ENCODE measurements at regions not wholly inside any gene's neighbourhood (a gene's known extent, or its start where the extent isn't known, plus 50 kb on each side); places are given as distances from the start of the nearest gene placed in this dataset.

GRCh38 chr3:148500881-148501280, 196.8 kb upstream of the AGTR1 start:
- TF ChIP-seq CTCF (IDR thresholded peaks at IDR 0.05) (no peak), POLR2AphosphoS5 (IDR thresholded peaks at IDR 0.05; ENCODE audit: insufficient read depth in 1 of 2, low read depth in 1 of 2) (no peak), POLR2A (IDR thresholded peaks at IDR 0.05) (no peak)
